H1 (cell line): ENCODE measurements at regions not wholly inside any gene's neighbourhood (a gene's known extent, or its start where the extent isn't known, plus 50 kb on each side); places are given as distances from the start of the nearest gene placed in this dataset.

Source experiments
- CBX5 ChIP-seq: fragments of 300-800, 300-1000 bp; sonication (generic); IDR thresholded peaks from 2 replicates; pipeline ENCODE4 v1.7.1; 2016; ENCODE audit warnings: antibody characterized with exemption, low read length, low read depth
- CEBPB ChIP-seq: IDR thresholded peaks from 2 replicates; pipeline ENCODE4 v1.6.1; 2012; ENCODE audit warnings: low read depth, low read length
- SUZ12 ChIP-seq: fragments of 200-600 bp; sonication (generic); IDR thresholded peaks from 2 replicates; pipeline ENCODE4 v1.6.1; 2012; ENCODE audit warnings: mild to moderate bottlenecking, inconsistent platforms, low read length, moderate library complexity, mixed read lengths
- TF ChIP-seq, protein P1 (sequence below): fragments of 300-600 bp; sonication (generic); IDR thresholded peaks from 2 replicates; pipeline ENCODE4 v1.7.1; 2012; ENCODE audit warnings: low read length, moderate library complexity, mild to moderate bottlenecking, inconsistent platforms; ENCODE audit not compliant: insufficient replicate concordance

GRCh38 chr16:86946981-86947380 is 368.6 kb downstream of the FOXL1 start (continued):
- TF ChIP-seq, protein P1, sequence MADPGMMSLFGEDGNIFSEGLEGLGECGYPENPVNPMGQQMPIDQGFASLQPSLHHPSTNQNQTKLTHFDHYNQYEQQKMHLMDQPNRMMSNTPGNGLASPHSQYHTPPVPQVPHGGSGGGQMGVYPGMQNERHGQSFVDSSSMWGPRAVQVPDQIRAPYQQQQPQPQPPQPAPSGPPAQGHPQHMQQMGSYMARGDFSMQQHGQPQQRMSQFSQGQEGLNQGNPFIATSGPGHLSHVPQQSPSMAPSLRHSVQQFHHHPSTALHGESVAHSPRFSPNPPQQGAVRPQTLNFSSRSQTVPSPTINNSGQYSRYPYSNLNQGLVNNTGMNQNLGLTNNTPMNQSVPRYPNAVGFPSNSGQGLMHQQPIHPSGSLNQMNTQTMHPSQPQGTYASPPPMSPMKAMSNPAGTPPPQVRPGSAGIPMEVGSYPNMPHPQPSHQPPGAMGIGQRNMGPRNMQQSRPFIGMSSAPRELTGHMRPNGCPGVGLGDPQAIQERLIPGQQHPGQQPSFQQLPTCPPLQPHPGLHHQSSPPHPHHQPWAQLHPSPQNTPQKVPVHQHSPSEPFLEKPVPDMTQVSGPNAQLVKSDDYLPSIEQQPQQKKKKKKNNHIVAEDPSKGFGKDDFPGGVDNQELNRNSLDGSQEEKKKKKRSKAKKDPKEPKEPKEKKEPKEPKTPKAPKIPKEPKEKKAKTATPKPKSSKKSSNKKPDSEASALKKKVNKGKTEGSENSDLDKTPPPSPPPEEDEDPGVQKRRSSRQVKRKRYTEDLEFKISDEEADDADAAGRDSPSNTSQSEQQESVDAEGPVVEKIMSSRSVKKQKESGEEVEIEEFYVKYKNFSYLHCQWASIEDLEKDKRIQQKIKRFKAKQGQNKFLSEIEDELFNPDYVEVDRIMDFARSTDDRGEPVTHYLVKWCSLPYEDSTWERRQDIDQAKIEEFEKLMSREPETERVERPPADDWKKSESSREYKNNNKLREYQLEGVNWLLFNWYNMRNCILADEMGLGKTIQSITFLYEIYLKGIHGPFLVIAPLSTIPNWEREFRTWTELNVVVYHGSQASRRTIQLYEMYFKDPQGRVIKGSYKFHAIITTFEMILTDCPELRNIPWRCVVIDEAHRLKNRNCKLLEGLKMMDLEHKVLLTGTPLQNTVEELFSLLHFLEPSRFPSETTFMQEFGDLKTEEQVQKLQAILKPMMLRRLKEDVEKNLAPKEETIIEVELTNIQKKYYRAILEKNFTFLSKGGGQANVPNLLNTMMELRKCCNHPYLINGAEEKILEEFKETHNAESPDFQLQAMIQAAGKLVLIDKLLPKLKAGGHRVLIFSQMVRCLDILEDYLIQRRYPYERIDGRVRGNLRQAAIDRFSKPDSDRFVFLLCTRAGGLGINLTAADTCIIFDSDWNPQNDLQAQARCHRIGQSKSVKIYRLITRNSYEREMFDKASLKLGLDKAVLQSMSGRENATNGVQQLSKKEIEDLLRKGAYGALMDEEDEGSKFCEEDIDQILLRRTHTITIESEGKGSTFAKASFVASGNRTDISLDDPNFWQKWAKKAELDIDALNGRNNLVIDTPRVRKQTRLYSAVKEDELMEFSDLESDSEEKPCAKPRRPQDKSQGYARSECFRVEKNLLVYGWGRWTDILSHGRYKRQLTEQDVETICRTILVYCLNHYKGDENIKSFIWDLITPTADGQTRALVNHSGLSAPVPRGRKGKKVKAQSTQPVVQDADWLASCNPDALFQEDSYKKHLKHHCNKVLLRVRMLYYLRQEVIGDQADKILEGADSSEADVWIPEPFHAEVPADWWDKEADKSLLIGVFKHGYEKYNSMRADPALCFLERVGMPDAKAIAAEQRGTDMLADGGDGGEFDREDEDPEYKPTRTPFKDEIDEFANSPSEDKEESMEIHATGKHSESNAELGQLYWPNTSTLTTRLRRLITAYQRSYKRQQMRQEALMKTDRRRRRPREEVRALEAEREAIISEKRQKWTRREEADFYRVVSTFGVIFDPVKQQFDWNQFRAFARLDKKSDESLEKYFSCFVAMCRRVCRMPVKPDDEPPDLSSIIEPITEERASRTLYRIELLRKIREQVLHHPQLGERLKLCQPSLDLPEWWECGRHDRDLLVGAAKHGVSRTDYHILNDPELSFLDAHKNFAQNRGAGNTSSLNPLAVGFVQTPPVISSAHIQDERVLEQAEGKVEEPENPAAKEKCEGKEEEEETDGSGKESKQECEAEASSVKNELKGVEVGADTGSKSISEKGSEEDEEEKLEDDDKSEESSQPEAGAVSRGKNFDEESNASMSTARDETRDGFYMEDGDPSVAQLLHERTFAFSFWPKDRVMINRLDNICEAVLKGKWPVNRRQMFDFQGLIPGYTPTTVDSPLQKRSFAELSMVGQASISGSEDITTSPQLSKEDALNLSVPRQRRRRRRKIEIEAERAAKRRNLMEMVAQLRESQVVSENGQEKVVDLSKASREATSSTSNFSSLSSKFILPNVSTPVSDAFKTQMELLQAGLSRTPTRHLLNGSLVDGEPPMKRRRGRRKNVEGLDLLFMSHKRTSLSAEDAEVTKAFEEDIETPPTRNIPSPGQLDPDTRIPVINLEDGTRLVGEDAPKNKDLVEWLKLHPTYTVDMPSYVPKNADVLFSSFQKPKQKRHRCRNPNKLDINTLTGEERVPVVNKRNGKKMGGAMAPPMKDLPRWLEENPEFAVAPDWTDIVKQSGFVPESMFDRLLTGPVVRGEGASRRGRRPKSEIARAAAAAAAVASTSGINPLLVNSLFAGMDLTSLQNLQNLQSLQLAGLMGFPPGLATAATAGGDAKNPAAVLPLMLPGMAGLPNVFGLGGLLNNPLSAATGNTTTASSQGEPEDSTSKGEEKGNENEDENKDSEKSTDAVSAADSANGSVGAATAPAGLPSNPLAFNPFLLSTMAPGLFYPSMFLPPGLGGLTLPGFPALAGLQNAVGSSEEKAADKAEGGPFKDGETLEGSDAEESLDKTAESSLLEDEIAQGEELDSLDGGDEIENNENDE: no peak
- TF ChIP-seq CEBPB: no peak
- no peak for TF ChIP-seq SUZ12
- TF ChIP-seq CBX5: no peak
